Bone marrow (tissue), 2 donors: ENCODE measurements at regions not wholly inside any gene's neighbourhood (a gene's known extent, or its start where the extent isn't known, plus 50 kb on each side); places are given as distances from the start of the nearest gene placed in this dataset.

ENCODE experiments used
- DNase-seq, 2 donors: peaks; one replicate each; lab custom pipeline; 2025; lab: John Stamatoyannopoulos, UW

- DNase-seq, result no peak
Observed at GRCh38 chrX:140848800-140849199, 139.2 kb downstream of the LINC00632 start.

GRCh38 chrX:140860718-140861117 is 141.7 kb upstream of the SPANXB1 start:
- no peak for DNase-seq

GRCh38 chrX:140866446-140866845 is 135.9 kb upstream of the SPANXB1 start:
- DNase-seq, result no peak

- DNase-seq, result no peak
Observed at GRCh38 chrX:140912606-140913005, 89.8 kb upstream of the SPANXB1 start.

GRCh38 chrX:140913802-140914501 is 88.4 kb upstream of the SPANXB1 start:
- DNase-seq, result no peak

- no peak for DNase-seq
Observed at GRCh38 chrX:140916872-140917271, 85.5 kb upstream of the SPANXB1 start.

- no peak for DNase-seq
Observed at GRCh38 chrX:140917354-140918115, 84.9 kb upstream of the SPANXB1 start.

GRCh38 chrX:140918398-140919038 is 83.9 kb upstream of the SPANXB1 start:
- DNase-seq, result peak in 1 of 2 donors; percentile 11

GRCh38 chrX:140920416-140920815 is 82.0 kb upstream of the SPANXB1 start:
- no peak for DNase-seq

GRCh38 chrX:140923118-140923517 is 79.3 kb upstream of the SPANXB1 start:
- DNase-seq, result no peak

- no peak for DNase-seq
Observed at GRCh38 chrX:140928739-140929138, 73.7 kb upstream of the SPANXB1 start.

- DNase-seq, result no peak
Observed at GRCh38 chrX:140933016-140933415, 69.4 kb upstream of the SPANXB1 start.

- DNase-seq, result no peak
Observed at GRCh38 chrX:140933874-140934655, 68.3 kb upstream of the SPANXB1 start.

- DNase-seq, result no peak
Observed at GRCh38 chrX:140943513-140943912, 58.9 kb upstream of the SPANXB1 start.

GRCh38 chrX:140944710-140945109 is 57.7 kb upstream of the SPANXB1 start:
- DNase-seq, result no peak

- no peak for DNase-seq
Observed at GRCh38 chrX:140948827-140949226, 53.6 kb upstream of the SPANXB1 start.

- no peak for DNase-seq
Observed at GRCh38 chrX:140949233-140949632, 53.2 kb upstream of the SPANXB1 start.
